ENCODE measurements at regions not wholly inside any gene's neighbourhood (a gene's known extent, or its start where the extent isn't known, plus 50 kb on each side); places are given as distances from the start of the nearest gene placed in this dataset.

GRCh38 chr1:226491093-226491850 lies 57.3 kb upstream of the STUM start:
- no peak for DNase-seq

GRCh38 chr1:226492426-226493137 lies 56.0 kb upstream of the STUM start:
- no peak for DNase-seq

- no peak for DNase-seq
Measured at GRCh38 chr1:226494092-226494609, 54.4 kb upstream of the STUM start.

GRCh38 chr1:226495716-226496115 lies 52.8 kb upstream of the STUM start:
- DNase-seq: no peak

GRCh38 chr1:226496453-226497015 lies 52.0 kb upstream of the STUM start:
- no peak for DNase-seq

GRCh38 chr1:226497276-226497833 lies 51.2 kb upstream of the STUM start:
- no peak for DNase-seq

- DNase-seq: no peak
Measured at GRCh38 chr1:226497991-226498639, 50.4 kb upstream of the STUM start.

GRCh38 chr1:226498640-226499008 lies 49.9 kb upstream of the STUM start:
- no peak for DNase-seq

Measured in right hindlimb (tissue), 1 donor.